Heart right ventricle (tissue), 16 donors: ENCODE measurements at regions not wholly inside any gene's neighbourhood (a gene's known extent, or its start where the extent isn't known, plus 50 kb on each side); places are given as distances from the start of the nearest gene placed in this dataset.
"Not testable (repeated sequence)": the region's sequence is repeated elsewhere in the genome, so short reads cannot be mapped to it uniquely, and the experiment has no call there.

Experiments
- ATAC-seq, 8 donors: fragments of 200-7000 bp; cut with Tn5 transposase; one replicate each; pipeline ENCODE4 v1.9.1; 2020; ENCODE audit warnings: mild to moderate bottlenecking in 8 of 8, moderate library complexity in 8 of 8, moderate number of reproducible peaks in 1 of 8
- DNase-seq, 2 donors: peaks; one replicate each; pipeline ENCODE4 v3.0.0-alpha.2; 2020
- H3K27ac ChIP-seq, 10 donors: fragments of 200-600 bp; sonication (generic) in 2 of 10; one replicate each; pipeline versions ENCODE4 v1.5.0 to v1.8.0; 2020 to 2022; ENCODE audit warnings: mild to moderate bottlenecking in 3 of 10
- H3K27me3 ChIP-seq, 7 donors: fragments of 200-600 bp; one replicate each; pipeline ENCODE4 v1.8.0; 2021 to 2022; ENCODE audit warnings: mild to moderate bottlenecking in 2 of 7
- H3K36me3 ChIP-seq, 9 donors: fragments of 200-600 bp; sonication (generic) in 1 of 9; one replicate each; pipeline versions ENCODE4 v1.5.0 to v1.8.0; 2020 to 2022; ENCODE audit warnings: mild to moderate bottlenecking in 2 of 9
- H3K4me1 ChIP-seq, 9 donors: fragments of 200-600 bp; sonication (generic) in 1 of 9; one replicate each; pipeline versions ENCODE4 v1.5.0 to v1.8.0; 2020 to 2022; ENCODE audit warnings: mild to moderate bottlenecking in 4 of 9
- H3K4me3 ChIP-seq, 10 donors: fragments of 200-600 bp; sonication (generic) in 2 of 10; one replicate each; pipeline versions ENCODE4 v1.5.0 to v1.8.0; 2020 to 2022; ENCODE audit warnings: mild to moderate bottlenecking in 7 of 10, moderate library complexity in 2 of 10
- H3K9me3 ChIP-seq, 11 donors: fragments of 200-600 bp in 10 of 11; sonication (generic) in 2 of 11; one replicate each; pipeline versions ENCODE4 v1.5.0 to v1.8.0; 2013 to 2022; ENCODE audit warnings: mild to moderate bottlenecking in 2 of 11, control low read depth in 1 of 11, moderate library complexity in 1 of 11
- WGBS, 2 donors: extraction: QIAGEN DNeasy Blood & Tissue Kit; methylation state at CpG; one replicate each; pipeline ENCODE4 v1.1.7; 2013; ENCODE audit warnings: inconsistent platforms in 1 of 2; 5-methylcytosine and 5-hydroxymethylcytosine counted together
- intact Hi-C, 10 donors: fragments of 100-400 bp; cut with DNase I; formaldehyde crosslinking; loops; one replicate each; pipeline versions ENCODE4 v1.11.1 to v1.14.2; 2022
- TF ChIP-seq, protein P1 (sequence below), 9 donors: fragments of 200-600 bp; sonication (generic) in 2 of 9; IDR thresholded peaks; one replicate each; pipeline versions ENCODE4 v1.5.0 to v1.8.0; 2021 to 2022; ENCODE audit warnings: antibody characterized with exemption in 9 of 9, mild to moderate bottlenecking in 5 of 9, moderate library complexity in 1 of 9
- donor health status: Arrhythmogenic right ventricular cardiomyopathy.
- donor health status: ischemic (EF 13 %, LVEDD 7.1; RV severe dilation, severe dysfunction).
- donor health status: healthy with polysubstance abuse.
- donor health status: DM: no; HTN: yes; CAD: no.
- donor health status: DM: no; HTN: no; CAD: no.
- donor health status: ischemic (EF 25% LVEDD 6.9; RV normal size, moderate dysfunction).
- donor health status: ischemic (EF 25% LVEDD 5.7; RV mildly dilated, moderate dysfunction).
- donor health status: healthy.
- donor health status: DM: yes; HTN: yes; CAD: no.
- donor health status: Ischemic cardiomyopathy.
- donor health status: ischemic (EF 35%, LVEDD 5.7; RV mildly dilated, moderate dysfunction).
- donor health status: nonischemic (EF 11% LVEDD 7.7; RV severe dilation, severe dysfunction).
- donor health status: DM: yes; HTN: yes; CAD: no.
- donor health status: PGD.
- donor health status: ischemic (EF 29% LVEDD 5.4; RV normal size, mild dysfunction).
- donor health status: nonischemic (EF 23%, LVEDD 6.1; RV moderate dilation, normal function).

DNA sequence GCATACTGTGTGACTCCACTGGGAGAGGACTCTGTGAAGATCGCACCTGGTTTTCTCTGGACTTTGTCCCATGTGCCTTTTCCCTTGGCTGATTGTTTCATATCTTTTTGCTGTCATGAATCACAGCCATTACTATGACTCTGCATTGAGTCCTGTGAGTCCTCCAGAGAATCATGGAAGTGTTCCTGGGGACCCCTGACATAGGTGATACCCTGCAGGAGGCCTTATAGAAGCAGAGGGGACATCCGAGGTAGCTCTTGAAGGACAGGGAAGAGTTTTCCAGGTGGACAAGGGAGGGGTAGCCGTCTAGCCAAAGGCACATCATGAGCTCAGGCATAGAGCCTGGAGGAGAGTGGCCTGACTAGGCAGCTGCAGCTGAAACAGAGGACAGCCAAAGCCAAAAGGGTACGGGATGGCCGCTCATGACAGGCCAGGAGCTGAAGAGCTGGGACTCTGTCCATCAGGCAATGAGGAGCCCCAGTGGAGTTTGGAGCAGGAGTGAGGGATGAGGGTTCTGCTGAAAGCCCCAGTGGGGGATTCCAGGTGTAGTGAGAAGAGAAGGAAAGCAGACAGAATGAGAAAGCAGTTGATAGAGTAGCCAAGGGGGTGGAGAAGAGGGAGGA lies 86.6 kb upstream of the TOX2 start:
- intact Hi-C loops = no loop called here
- H3K9me3 ChIP-seq = peaks cover 0 to 12% (median 0%) of the 10 kb centered on the region in 11 donors
- H3K27me3 ChIP-seq = peaks cover 0 to 51% (median 37%) of the 10 kb centered on the region in 7 donors
- no peak overlapping the region for H3K4me3 ChIP-seq
- ATAC-seq (no peak), DNase-seq (no peak)
- WGBS, 2 donors = 77 to 78% methylated on average over 5 of the region's 5 CpGs
- TF ChIP-seq, protein P1, sequence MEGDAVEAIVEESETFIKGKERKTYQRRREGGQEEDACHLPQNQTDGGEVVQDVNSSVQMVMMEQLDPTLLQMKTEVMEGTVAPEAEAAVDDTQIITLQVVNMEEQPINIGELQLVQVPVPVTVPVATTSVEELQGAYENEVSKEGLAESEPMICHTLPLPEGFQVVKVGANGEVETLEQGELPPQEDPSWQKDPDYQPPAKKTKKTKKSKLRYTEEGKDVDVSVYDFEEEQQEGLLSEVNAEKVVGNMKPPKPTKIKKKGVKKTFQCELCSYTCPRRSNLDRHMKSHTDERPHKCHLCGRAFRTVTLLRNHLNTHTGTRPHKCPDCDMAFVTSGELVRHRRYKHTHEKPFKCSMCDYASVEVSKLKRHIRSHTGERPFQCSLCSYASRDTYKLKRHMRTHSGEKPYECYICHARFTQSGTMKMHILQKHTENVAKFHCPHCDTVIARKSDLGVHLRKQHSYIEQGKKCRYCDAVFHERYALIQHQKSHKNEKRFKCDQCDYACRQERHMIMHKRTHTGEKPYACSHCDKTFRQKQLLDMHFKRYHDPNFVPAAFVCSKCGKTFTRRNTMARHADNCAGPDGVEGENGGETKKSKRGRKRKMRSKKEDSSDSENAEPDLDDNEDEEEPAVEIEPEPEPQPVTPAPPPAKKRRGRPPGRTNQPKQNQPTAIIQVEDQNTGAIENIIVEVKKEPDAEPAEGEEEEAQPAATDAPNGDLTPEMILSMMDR (IDR thresholded peaks at IDR 0.05) = no peak
- no peak overlapping the region for H3K27ac ChIP-seq
- no peaks in the 10 kb centered on the region for H3K36me3 ChIP-seq
- H3K4me1 ChIP-seq = no peaks in the 10 kb centered on the region

DNA sequence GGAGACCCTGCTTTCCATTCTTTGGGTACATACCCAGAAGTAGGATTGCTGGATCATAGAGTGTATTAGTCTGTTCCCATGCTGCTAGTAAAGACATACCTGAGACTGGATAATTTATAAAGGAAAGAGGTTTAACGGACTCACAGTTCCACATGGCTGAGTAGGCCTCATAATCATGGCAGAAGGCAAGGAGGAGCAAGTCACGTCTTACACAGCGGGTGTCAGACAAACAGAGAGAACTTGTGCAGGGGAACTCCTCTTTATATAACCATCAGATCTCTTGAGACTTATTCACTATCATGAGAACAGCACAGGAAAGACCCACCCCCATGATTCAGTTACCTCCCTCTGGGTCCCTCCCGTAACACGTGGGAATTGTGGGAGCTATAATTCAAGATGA lies 87.7 kb upstream of the TOX2 start:
- WGBS, 2 donors = 63 to 88% methylated on average over 5 of the region's 5 CpGs
- Histone ChIP-seq H3K27me3 (peaks cover 0 to 49% (median 33%) of the 10 kb centered on the region in 7 donors), H3K9me3 (peaks cover 0 to 12% (median 0%) of the 10 kb centered on the region in 11 donors)
- H3K4me3 ChIP-seq, intact Hi-C loops, ATAC-seq, H3K4me1 ChIP-seq, H3K27ac ChIP-seq, DNase-seq, H3K36me3 ChIP-seq: not testable (repeated sequence)

DNA sequence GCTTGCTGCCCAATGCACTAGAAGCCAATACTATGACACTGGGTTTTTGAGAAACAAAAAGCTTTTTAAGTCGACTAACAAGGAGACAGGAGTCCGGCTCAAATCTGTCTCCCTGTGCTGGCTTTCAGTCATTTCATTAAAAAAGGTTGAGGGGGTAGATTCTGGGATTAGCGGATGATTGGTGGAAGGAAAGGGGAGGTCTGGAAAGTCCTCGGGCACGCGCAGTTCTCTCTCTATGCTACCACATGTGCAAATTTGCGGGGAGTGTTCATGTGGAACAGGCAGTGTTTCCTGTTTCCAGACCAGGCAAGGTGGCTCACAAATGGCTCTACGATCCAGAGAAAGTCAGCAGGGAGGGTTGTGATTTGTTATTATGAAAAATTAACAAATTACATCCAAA lies 89.1 kb upstream of the TOX2 start:
- Histone ChIP-seq H3K9me3 (peaks cover 0 to 4% (median 0%) of the 10 kb centered on the region in 11 donors), H3K36me3 (no peaks in the 10 kb centered on the region), H3K4me1 (no peaks in the 10 kb centered on the region), H3K4me3 (no peak overlapping the region), H3K27ac (no peak overlapping the region), H3K27me3 (peaks cover 0 to 39% (median 26%) of the 10 kb centered on the region in 7 donors)
- 68 to 82% methylated on average over 8 of the region's 8 CpGs for WGBS, 2 donors
- TF ChIP-seq, protein P1 (IDR thresholded peaks at IDR 0.05) = no peak
- intact Hi-C loops = no loop called here
- DNase-seq = no peak
- no peak for ATAC-seq

DNA sequence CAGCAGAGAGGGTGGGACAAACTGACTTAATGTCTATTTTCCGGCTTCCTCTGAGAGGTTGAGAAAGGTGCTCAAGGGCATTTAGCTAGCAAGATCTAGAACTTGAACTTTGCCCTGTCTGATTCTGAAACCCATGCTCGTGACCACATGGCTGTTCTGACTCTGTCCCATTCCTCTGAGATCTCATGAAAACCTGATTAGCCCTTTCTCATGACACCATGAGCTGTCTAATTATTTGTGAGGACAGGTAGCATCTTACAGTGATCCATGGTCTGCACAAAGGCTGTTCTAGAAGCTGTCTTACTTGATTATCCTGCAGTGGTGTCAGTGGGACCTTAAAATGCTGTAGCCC lies 89.6 kb upstream of the TOX2 start:
- WGBS, 2 donors = 48 to 51% methylated on average over 2 of the region's 2 CpGs
- no peaks in the 10 kb centered on the region for H3K4me1 ChIP-seq
- DNase-seq = no peak
- H3K27me3 ChIP-seq = peaks cover 0 to 33% (median 25%) of the 10 kb centered on the region in 7 donors
- intact Hi-C loops = no loop called here
- no peak overlapping the region for H3K4me3 ChIP-seq
- no peaks in the 10 kb centered on the region for H3K9me3 ChIP-seq
- TF ChIP-seq, protein P1 (IDR thresholded peaks at IDR 0.05) = no peak
- no peak for ATAC-seq
- H3K36me3 ChIP-seq = no peaks in the 10 kb centered on the region
- no peak overlapping the region for H3K27ac ChIP-seq

DNA sequence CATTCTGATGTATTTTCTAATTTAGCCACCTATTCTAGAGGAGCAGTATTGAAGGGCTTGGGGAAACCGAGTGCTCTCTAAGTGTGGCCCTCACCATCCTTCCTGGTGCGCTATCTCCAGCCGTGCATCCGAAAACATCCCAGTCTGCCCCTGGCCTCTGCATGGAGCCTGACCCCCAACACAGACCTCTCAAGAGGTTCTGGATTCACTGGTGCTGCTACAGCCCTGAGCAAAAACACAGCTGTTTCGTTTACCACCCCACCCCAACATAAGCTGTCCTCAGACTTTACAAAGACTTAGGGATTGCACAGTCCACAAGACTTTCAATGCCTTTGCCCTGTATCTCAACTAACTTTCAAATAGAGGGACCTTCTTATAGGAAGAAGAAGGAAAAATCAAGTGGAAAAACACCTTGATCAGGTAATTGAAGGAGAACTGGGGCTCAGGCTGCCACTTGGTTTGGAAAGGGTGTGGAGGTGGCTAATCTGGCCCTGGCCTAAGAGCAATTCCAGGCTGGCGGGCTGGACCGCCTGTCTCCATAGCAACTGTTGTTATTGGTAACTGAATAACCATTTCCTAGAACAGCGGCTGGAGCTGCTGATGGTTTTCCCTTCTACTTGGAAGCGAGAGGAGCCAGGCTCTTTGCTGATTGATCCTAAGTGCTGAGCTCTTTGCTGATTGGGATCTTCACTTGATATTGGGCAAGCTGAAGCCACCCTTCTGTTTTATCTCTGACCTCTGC lies 90.2 kb upstream of the TOX2 start:
- intact Hi-C loops = no loop called here
- 41 to 47% methylated on average over 9 of the region's 9 CpGs for WGBS, 2 donors
- no peak overlapping the region for H3K4me3 ChIP-seq
- H3K27me3 ChIP-seq = peaks cover 0 to 28% (median 20%) of the 10 kb centered on the region in 7 donors
- H3K4me1 ChIP-seq = no peaks in the 10 kb centered on the region
- TF ChIP-seq, protein P1 (IDR thresholded peaks at IDR 0.05) = no peak
- no peaks in the 10 kb centered on the region for H3K36me3 ChIP-seq
- H3K27ac ChIP-seq = no peak overlapping the region
- H3K9me3 ChIP-seq = no peaks in the 10 kb centered on the region
- ATAC-seq (peak in 3 of 8 donors; percentile 49 to 72 (median 62)), DNase-seq (peak in 1 of 2 donors; percentile 15)
